PFSK-1 (cell line): ENCODE measurements at regions not wholly inside any gene's neighbourhood (a gene's known extent, or its start where the extent isn't known, plus 50 kb on each side); places are given as distances from the start of the nearest gene placed in this dataset.

Source experiments
- FOXP2 ChIP-seq: optimal IDR thresholded peaks from 2 replicates; pipeline ENCODE3; 2011; ENCODE audit warnings: borderline replicate concordance, control low read depth, inconsistent platforms; ENCODE audit not compliant: insufficient read depth; ENCODE audit errors: extremely low read length, extremely low read depth
- POLR2AphosphoS5 ChIP-seq: IDR thresholded peaks from 2 replicates; pipeline ENCODE4 v1.6.1; 2012; ENCODE audit warnings: low read depth, mild to moderate bottlenecking, control low read depth, low read length, moderate library complexity
- REST ChIP-seq, 2 experiments: IDR thresholded peaks; 2 replicates each; pipeline versions ENCODE4 v1.6.1 to v1.8.0; 2011 to 2012; ENCODE audit warnings: low read depth in 2 of 2, low read length in 2 of 2, control low read depth in 1 of 2, inconsistent platforms in 1 of 2, mild to moderate bottlenecking in 1 of 2, moderate library complexity in 1 of 2; ENCODE audit not compliant: insufficient read depth in 1 of 2
- SIN3A ChIP-seq: IDR thresholded peaks from 2 replicates; pipeline ENCODE4 v1.6.1; 2012; ENCODE audit warnings: mild to moderate bottlenecking, low read length, moderate library complexity, borderline replicate concordance; ENCODE audit not compliant: insufficient read depth
- TAF1 ChIP-seq: IDR thresholded peaks from 2 replicates; pipeline ENCODE4 v1.6.1; 2012; ENCODE audit warnings: low read length, control low read depth, borderline replicate concordance; ENCODE audit not compliant: insufficient read depth

GRCh38 chr11:24082860-24083259 lies 414.0 kb upstream of the LUZP2 start:
- no peak for TF ChIP-seq TAF1
- no peak for TF ChIP-seq SIN3A
- no peak for TF ChIP-seq FOXP2
- no peak for TF ChIP-seq REST (IDR thresholded peaks at IDR 0.05; ENCODE audit: insufficient read depth in 1 of 2, low read depth in 2 of 2, low read length in 2 of 2)
- no peak for TF ChIP-seq POLR2AphosphoS5

- no peak for TF ChIP-seq FOXP2
- no peak for TF ChIP-seq TAF1
- TF ChIP-seq REST (IDR thresholded peaks at IDR 0.05; ENCODE audit: insufficient read depth in 1 of 2, low read depth in 2 of 2, low read length in 2 of 2) = no peak
- no peak for TF ChIP-seq POLR2AphosphoS5
- no peak for TF ChIP-seq SIN3A
Measured at GRCh38 chr11:24084956-24085355, 411.9 kb upstream of the LUZP2 start.

GRCh38 chr11:24086921-24087320 lies 409.9 kb upstream of the LUZP2 start:
- no peak for TF ChIP-seq SIN3A
- TF ChIP-seq TAF1 = no peak
- TF ChIP-seq FOXP2 = no peak
- no peak for TF ChIP-seq REST (IDR thresholded peaks at IDR 0.05; ENCODE audit: insufficient read depth in 1 of 2, low read depth in 2 of 2, low read length in 2 of 2)
- no peak for TF ChIP-seq POLR2AphosphoS5

- TF ChIP-seq REST (IDR thresholded peaks at IDR 0.05; ENCODE audit: insufficient read depth in 1 of 2, low read depth in 2 of 2, low read length in 2 of 2) (no peak), POLR2AphosphoS5 (no peak), SIN3A (no peak), TAF1 (no peak), FOXP2 (no peak)
Measured at GRCh38 chr11:24091594-24091993, 405.3 kb upstream of the LUZP2 start.

GRCh38 chr11:24093375-24093774 lies 403.5 kb upstream of the LUZP2 start:
- TF ChIP-seq REST (IDR thresholded peaks at IDR 0.05; ENCODE audit: insufficient read depth in 1 of 2, low read depth in 2 of 2, low read length in 2 of 2) (no peak), TAF1 (no peak), POLR2AphosphoS5 (no peak), FOXP2 (no peak), SIN3A (no peak)
